Testis (tissue), 2 donors: ENCODE measurements at regions not wholly inside any gene's neighbourhood (a gene's known extent, or its start where the extent isn't known, plus 50 kb on each side); places are given as distances from the start of the nearest gene placed in this dataset.

Experiments used
- DNase-seq: peaks from one replicate; pipeline ENCODE4 v3.0.0-alpha.2; 2019
- H3K27ac ChIP-seq, 2 donors: fragments of 200-600 bp; sonication (generic); one replicate each; pipeline ENCODE4 v1.5.1; 2019
- H3K27me3 ChIP-seq: fragments of 200-600 bp; sonication (generic); one replicate; pipeline ENCODE4 v1.5.1; 2019
- H3K36me3 ChIP-seq: fragments of 200-600 bp; sonication (generic); one replicate; pipeline ENCODE4 v1.5.1; 2017; ENCODE audit warnings: low read depth; ENCODE audit errors: missing control alignments
- H3K4me1 ChIP-seq: fragments of 200-600 bp; sonication (generic); one replicate; pipeline ENCODE4 v1.5.1; 2019
- H3K4me3 ChIP-seq, 2 donors: fragments of 200-600 bp; sonication (generic); one replicate each; pipeline ENCODE4 v1.5.1; 2017 to 2019
- H3K9me3 ChIP-seq: fragments of 200-600 bp; sonication (generic); one replicate; pipeline ENCODE4 v1.5.1; 2017
- CTCF ChIP-seq, 3 experiments: fragments of 450-650 bp in 2 of 3; fragments of 200-600 bp in 1 of 3; sonication (generic) in 1 of 3; IDR thresholded peaks; one replicate each; pipeline ENCODE4 v1.5.1; 2016 to 2019; ENCODE audit warnings: antibody characterized with exemption in 3 of 3, mild to moderate bottlenecking in 2 of 3, moderate library complexity in 1 of 3
- POLR2A ChIP-seq: fragments of 450-650 bp; IDR thresholded peaks from one replicate; pipeline ENCODE4 v1.6.1; 2017; ENCODE audit warnings: antibody characterized with exemption, mild to moderate bottlenecking, moderate library complexity
- WGBS, 2 donors: methylation state at CpG; one replicate each; pipeline ENCODE4 v1.1.5; 2018; 5-methylcytosine and 5-hydroxymethylcytosine counted together
- intact Hi-C: fragments of 100-400 bp; cut with DNase I; formaldehyde crosslinking; loops from one replicate; pipeline ENCODE4 v1.15.1; 2023; ENCODE audit warnings: low total_unique reads

DNA sequence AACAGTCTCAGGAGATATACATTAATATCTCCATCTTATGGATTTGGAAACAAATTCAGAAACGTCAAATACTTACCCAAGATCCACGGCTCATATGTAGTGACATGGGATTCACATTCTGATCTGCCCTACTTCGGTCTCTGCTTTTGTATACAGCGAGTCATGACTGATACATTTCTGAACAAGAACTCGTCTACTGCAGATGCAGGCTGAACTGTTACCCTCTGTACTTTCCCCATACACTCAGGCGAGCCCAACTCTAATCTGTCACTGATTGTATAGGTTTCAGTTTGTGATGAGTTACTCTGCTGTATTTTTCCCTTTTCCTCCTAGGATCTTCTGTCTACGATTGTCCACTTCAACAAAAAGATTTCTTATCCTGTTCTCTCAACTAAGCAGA, 441.6 kb downstream of the CCDC91 start:
- Histone ChIP-seq H3K36me3 (no peaks in the 10 kb centered on the region), H3K4me1 (no peaks in the 10 kb centered on the region), H3K4me3 (no peak overlapping the region), H3K27me3 (no peaks in the 10 kb centered on the region), H3K27ac (no peak overlapping the region), H3K9me3 (no peaks in the 10 kb centered on the region)
- TF ChIP-seq CTCF (IDR thresholded peaks at IDR 0.05) (no peak), POLR2A (no peak)
- 77 to 80% methylated on average over 7 of the region's 7 CpGs for WGBS, 2 donors
- DNase-seq: no peak
- intact Hi-C loops: no loop called here

DNA sequence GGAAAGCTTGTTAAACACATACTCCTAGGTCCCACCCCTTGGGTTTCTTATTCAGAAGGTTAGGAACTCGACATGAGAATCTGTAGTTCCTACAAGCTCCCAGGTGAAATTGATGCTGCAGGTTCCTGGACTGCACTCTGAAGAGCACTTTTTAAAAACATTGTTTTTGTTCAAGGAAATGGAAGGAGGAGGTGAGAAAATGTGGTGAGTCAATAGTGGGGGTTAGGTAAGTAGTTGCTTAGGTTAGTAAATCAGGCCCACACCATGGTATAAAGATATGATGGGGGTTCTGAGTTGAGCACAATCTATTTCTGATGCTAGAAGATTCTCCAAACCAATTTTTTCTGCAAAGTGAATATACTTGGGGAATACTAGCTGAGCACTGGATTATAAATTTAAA, 450.3 kb downstream of the CCDC91 start:
- no peaks in the 10 kb centered on the region for H3K9me3 ChIP-seq
- no peaks in the 10 kb centered on the region for H3K4me1 ChIP-seq
- TF ChIP-seq CTCF (IDR thresholded peaks at IDR 0.05): no peak
- no peak for TF ChIP-seq POLR2A
- WGBS, 2 donors: 79 to 84% methylated on average over 1 of the region's 1 CpG
- H3K4me3 ChIP-seq: no peak overlapping the region
- H3K36me3 ChIP-seq: no peaks in the 10 kb centered on the region
- intact Hi-C loops: no loop called here
- no peak for DNase-seq
- H3K27me3 ChIP-seq: no peaks in the 10 kb centered on the region
- no peak overlapping the region for H3K27ac ChIP-seq

GRCh38 chr12:28645436-28645835, 455.2 kb downstream of the CCDC91 start:
- H3K9me3 ChIP-seq: no peaks in the 10 kb centered on the region
- no peaks in the 10 kb centered on the region for H3K36me3 ChIP-seq
- no peaks in the 10 kb centered on the region for H3K27me3 ChIP-seq
- H3K4me3 ChIP-seq: no peak overlapping the region
- H3K4me1 ChIP-seq: no peaks in the 10 kb centered on the region
- no peak for TF ChIP-seq POLR2A
- TF ChIP-seq CTCF (IDR thresholded peaks at IDR 0.05): no peak
- WGBS, 2 donors: 60 to 77% methylated on average over 1 to 8 of the region's 8 CpGs
- DNase-seq: no peak
- intact Hi-C loops: no loop called here
- no peak overlapping the region for H3K27ac ChIP-seq

DNA sequence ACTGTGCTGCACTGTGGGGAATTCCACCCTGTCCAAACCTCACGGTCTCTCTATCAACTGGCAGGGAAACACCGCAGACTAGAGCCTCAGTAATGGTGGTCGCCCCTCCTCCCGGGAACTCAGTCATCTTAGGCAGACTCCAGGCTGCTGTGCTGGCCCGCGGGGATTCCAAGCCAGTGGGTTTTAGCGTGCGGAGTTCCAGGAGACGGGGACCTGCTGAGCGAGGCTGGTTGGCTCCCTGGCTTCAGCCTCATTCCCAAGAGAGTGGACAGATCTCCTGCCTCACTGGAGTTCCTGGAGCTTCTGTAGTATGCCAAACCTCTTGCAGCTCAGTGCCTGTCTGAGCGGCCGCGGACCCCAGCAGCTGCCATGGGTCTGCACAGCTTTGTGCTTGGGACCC, 455.6 kb downstream of the CCDC91 start:
- H3K4me1 ChIP-seq: no peaks in the 10 kb centered on the region
- H3K36me3 ChIP-seq: no peaks in the 10 kb centered on the region
- TF ChIP-seq CTCF (IDR thresholded peaks at IDR 0.05) (no peak), POLR2A (no peak)
- peak overlapping the region in 1 of 2 donors; percentile 15 for H3K4me3 ChIP-seq
- no peak overlapping the region for H3K27ac ChIP-seq
- WGBS, 2 donors: 59 to 68% methylated on average over 2 to 13 of the region's 13 CpGs
- peak; percentile 19 for DNase-seq
- no peaks in the 10 kb centered on the region for H3K9me3 ChIP-seq
- intact Hi-C loops: no loop called here
- H3K27me3 ChIP-seq: no peaks in the 10 kb centered on the region

DNA sequence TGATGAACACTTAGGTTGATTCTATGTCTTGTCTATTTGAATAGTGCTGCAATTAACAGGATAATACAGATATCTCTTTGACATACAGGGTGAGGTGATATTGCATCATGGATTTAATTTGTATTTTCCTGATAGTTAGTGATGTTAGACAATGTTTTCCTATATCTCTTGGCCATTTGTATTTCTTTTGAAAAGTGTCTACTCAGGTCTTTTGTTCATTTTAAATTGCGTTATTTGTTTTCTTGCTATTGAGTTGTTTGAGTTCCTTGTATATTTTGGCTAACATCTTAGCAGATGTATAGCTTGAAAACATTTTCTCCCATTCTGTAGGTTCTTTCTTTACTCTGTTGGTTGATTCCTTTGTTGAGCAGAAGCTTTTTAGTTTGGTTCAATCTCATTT, 460.6 kb downstream of the CCDC91 start:
- Histone ChIP-seq H3K4me3 (no peak overlapping the region), H3K36me3 (no peaks in the 10 kb centered on the region), H3K27ac (no peak overlapping the region), H3K27me3 (no peaks in the 10 kb centered on the region), H3K9me3 (no peaks in the 10 kb centered on the region), H3K4me1 (no peaks in the 10 kb centered on the region)
- TF ChIP-seq POLR2A: no peak
- no peak for TF ChIP-seq CTCF (IDR thresholded peaks at IDR 0.05)
- WGBS, 2 donors: 98 to 100% methylated on average over 1 of the region's 1 CpG
- no peak for DNase-seq
- intact Hi-C loops: no loop called here
